Aorta (tissue), 5 donors: ENCODE measurements at regions not wholly inside any gene's neighbourhood (a gene's known extent, or its start where the extent isn't known, plus 50 kb on each side); places are given as distances from the start of the nearest gene placed in this dataset.
"Not testable (repeated sequence)": the region's sequence is repeated elsewhere in the genome, so short reads cannot be mapped to it uniquely, and the experiment has no call there.

Source experiments
- ATAC-seq: fragments of 200-7000 bp; cut with Tn5 transposase; one replicate; pipeline ENCODE4 v1.9.1; 2022; ENCODE audit warnings: moderate library complexity; ENCODE audit not compliant: low FRiP score
- DNase-seq, 2 donors: peaks; one replicate each; pipeline ENCODE4 v3.0.0-alpha.2; 2020
- H3K27ac ChIP-seq, 2 donors: one replicate each; pipeline ENCODE4 v1.5.1; 2013; ENCODE audit warnings: low read length in 2 of 2, mild to moderate bottlenecking in 2 of 2, moderate library complexity in 2 of 2, control low read depth in 1 of 2, inconsistent platforms in 1 of 2, low read depth in 1 of 2
- H3K27me3 ChIP-seq, 2 donors: one replicate each; pipeline ENCODE4 v1.6.1; 2013; ENCODE audit warnings: control low read depth in 1 of 2, low read length in 1 of 2, mild to moderate bottlenecking in 1 of 2, moderate library complexity in 1 of 2; ENCODE audit not compliant: insufficient read depth in 2 of 2, control insufficient read depth in 1 of 2
- H3K36me3 ChIP-seq, 2 donors: one replicate each; pipeline ENCODE4 v1.6.1; 2013; ENCODE audit warnings: control low read depth in 1 of 2, low read length in 1 of 2, mild to moderate bottlenecking in 1 of 2; ENCODE audit not compliant: insufficient read depth in 2 of 2, control insufficient read depth in 1 of 2
- H3K4me1 ChIP-seq, 2 donors: one replicate each; pipeline ENCODE4 v1.6.1; 2013; ENCODE audit warnings: low read length in 2 of 2, control low read depth in 1 of 2, mild to moderate bottlenecking in 1 of 2, moderate library complexity in 1 of 2; ENCODE audit not compliant: insufficient read depth in 2 of 2, control insufficient read depth in 1 of 2
- H3K4me3 ChIP-seq, 2 donors: one replicate each; pipeline ENCODE4 v1.5.1; 2013; ENCODE audit warnings: low read length in 2 of 2, control low read depth in 1 of 2, mild to moderate bottlenecking in 1 of 2
- H3K9me3 ChIP-seq: one replicate; pipeline ENCODE4 v1.6.1; 2013; ENCODE audit warnings: mild to moderate bottlenecking, low read length; ENCODE audit not compliant: control insufficient read depth
- WGBS, 2 donors: extraction: QIAGEN DNeasy Blood & Tissue Kit; methylation state at CpG; one replicate each; pipeline ENCODE4 v1.1.7; 2013; 5-methylcytosine and 5-hydroxymethylcytosine counted together
- intact Hi-C, 2 donors: fragments of 100-400 bp; cut with DNase I; formaldehyde crosslinking; loops; one replicate each; pipeline versions ENCODE4 v1.14.2 to v1.15.0; 2022
- donor health status: healthy with polysubstance abuse.
- donor health status: Bipolar disorder and iron deficiency.
- donor health status: DM: no; HTN: no; CAD: no.
- donor health status: DM: no; HTN: no; CAD: no.
- donor health status: DM: yes; HTN: yes; CAD: no.

- no peaks in the 10 kb centered on the region for H3K9me3 ChIP-seq
- ATAC-seq, result no peak
- no peaks in the 10 kb centered on the region for H3K27me3 ChIP-seq
- H3K4me1 ChIP-seq, result no peaks in the 10 kb centered on the region
- intact Hi-C loops, result no loop called here
- WGBS, 2 donors, result 53 to 56% methylated on average over 1 of the region's 1 CpG
- no peak overlapping the region for H3K4me3 ChIP-seq
- DNase-seq, result no peak
- no peaks in the 10 kb centered on the region for H3K36me3 ChIP-seq
- no peak overlapping the region for H3K27ac ChIP-seq
These were observed 235.2 kb upstream of the LINC00305 start for GRCh38 chr18:64384101-64384500.

DNA sequence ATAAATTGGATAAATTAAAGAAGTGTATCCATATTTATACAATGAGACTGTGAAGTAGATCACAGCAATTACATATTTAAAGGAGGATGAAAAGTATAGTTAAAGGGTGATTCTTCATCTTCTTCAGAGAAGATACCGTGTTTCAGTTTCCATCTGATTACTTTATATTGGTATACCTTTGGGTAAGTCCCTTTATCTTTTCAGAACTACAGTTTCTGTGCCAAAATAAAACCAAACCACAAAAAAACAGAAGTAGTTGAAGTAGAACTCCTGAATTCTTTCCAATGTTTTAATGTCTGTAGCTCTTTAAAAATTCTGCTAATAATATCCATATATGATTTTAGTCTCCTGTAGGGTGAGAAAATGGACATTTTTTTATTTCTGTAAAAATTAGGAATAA is 231.2 kb upstream of the LINC00305 start:
- H3K27ac ChIP-seq, result no peak overlapping the region
- H3K27me3 ChIP-seq, result no peaks in the 10 kb centered on the region
- no peaks in the 10 kb centered on the region for H3K4me1 ChIP-seq
- no peaks in the 10 kb centered on the region for H3K9me3 ChIP-seq
- intact Hi-C loops, result no loop called here
- 63 to 73% methylated on average over 1 of the region's 1 CpG for WGBS, 2 donors
- DNase-seq, result no peak
- H3K36me3 ChIP-seq, result no peaks in the 10 kb centered on the region
- ATAC-seq, result no peak
- H3K4me3 ChIP-seq, result no peak overlapping the region

GRCh38 chr18:64379662-64380061 is 230.8 kb upstream of the LINC00305 start:
- H3K36me3 ChIP-seq, result no peaks in the 10 kb centered on the region
- intact Hi-C loops, result no loop called here
- DNase-seq (no peak), ATAC-seq (no peak)
- no peaks in the 10 kb centered on the region for H3K4me1 ChIP-seq
- no peak overlapping the region for H3K27ac ChIP-seq
- 84 to 86% methylated on average over 1 of the region's 1 CpG for WGBS, 2 donors
- no peak overlapping the region for H3K4me3 ChIP-seq
- H3K27me3 ChIP-seq, result no peaks in the 10 kb centered on the region
- no peaks in the 10 kb centered on the region for H3K9me3 ChIP-seq

- WGBS, 2 donors, result 64 to 75% methylated on average over 4 of the region's 4 CpGs
- no peaks in the 10 kb centered on the region for H3K27me3 ChIP-seq
- H3K27ac ChIP-seq, result no peak overlapping the region
- intact Hi-C loops, result no loop called here
- no peak overlapping the region for H3K4me3 ChIP-seq
- no peak for ATAC-seq
- DNase-seq, result no peak
- no peaks in the 10 kb centered on the region for H3K9me3 ChIP-seq
- H3K36me3 ChIP-seq, result no peaks in the 10 kb centered on the region
- H3K4me1 ChIP-seq, result no peaks in the 10 kb centered on the region
These were observed 228.6 kb upstream of the LINC00305 start for GRCh38 chr18:64377446-64377845.

DNA sequence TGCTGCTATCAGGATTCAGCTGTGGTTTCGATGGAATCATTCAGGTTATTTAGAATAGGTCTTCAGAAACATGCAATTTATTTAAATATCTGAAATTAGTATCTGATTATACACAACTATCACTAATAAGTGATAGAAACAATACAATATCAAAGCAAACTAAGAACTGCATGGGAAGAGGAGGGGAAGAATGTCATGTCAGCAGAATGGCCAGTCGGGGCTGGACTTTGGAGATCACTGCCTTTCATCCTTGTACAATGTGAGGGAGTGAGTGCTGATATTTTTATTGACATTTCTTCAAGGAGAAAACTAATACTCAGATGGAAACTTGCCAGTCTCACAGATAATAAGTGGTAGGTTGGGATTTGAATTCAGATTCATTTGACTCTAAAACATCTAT is 224.0 kb upstream of the LINC00305 start:
- WGBS, 2 donors, result 71 to 78% methylated on average over 2 of the region's 2 CpGs
- H3K9me3 ChIP-seq, result no peaks in the 10 kb centered on the region
- H3K27ac ChIP-seq, result no peak overlapping the region
- no peaks in the 10 kb centered on the region for H3K36me3 ChIP-seq
- intact Hi-C loops, result no loop called here
- H3K4me3 ChIP-seq, result no peak overlapping the region
- H3K4me1 ChIP-seq, result no peaks in the 10 kb centered on the region
- DNase-seq (no peak), ATAC-seq (no peak)
- no peaks in the 10 kb centered on the region for H3K27me3 ChIP-seq

DNA sequence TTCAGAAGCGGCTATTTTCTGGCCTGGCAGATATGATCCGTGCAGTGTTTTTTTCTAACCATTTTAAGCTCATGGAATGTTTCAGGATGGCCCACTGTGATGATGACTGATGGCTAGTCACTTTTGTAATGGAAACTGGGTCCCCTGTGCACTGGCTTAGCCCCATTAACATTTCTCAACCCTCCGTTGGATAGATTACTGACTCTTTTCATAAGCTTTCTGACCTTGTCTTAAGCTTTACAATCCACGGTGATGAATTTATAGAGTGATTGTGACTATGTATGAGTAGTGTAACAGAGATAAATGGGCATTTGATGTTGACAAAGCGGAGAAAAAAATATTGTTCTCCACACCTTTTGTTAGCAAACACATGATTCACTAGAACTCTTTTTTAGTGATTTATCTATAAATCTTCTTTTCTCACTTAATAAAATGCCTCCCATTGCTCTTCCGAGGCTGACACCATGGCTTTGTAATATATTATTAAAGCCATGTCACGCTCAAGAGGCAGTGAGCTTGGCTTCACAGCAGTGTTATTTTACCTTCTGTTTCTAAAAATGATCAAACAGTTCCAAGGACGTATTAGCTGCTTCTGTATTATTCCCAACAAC is 221.0 kb upstream of the LINC00305 start:
- H3K9me3 ChIP-seq, H3K4me3 ChIP-seq, DNase-seq, ATAC-seq, H3K27me3 ChIP-seq, H3K36me3 ChIP-seq, intact Hi-C loops, H3K27ac ChIP-seq, H3K4me1 ChIP-seq: not testable (repeated sequence)
- whole genome bisulfite sequencing, 2 donors, result 41 to 51% methylated on average over 6 of the region's 8 CpGs

DNA sequence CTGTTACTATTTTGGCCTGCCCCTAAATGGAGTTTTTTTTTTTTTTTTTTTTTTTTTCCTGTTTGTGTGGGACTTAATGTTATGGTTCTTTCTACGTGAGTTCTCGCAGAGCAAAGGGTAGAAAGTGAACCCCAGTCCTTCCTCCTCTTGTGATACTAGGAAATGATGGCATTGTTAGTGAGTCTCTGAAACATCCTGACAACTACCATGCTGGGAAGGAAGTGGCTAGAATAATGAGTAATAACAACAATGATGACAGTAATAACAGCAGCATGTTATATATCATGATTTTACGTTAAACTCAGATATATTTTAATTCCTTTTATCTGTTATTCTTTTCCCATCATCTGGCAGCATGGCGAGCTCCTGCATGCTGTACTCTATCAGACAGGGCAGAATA is 216.2 kb upstream of the LINC00305 start:
- ATAC-seq, result no peak

DNA sequence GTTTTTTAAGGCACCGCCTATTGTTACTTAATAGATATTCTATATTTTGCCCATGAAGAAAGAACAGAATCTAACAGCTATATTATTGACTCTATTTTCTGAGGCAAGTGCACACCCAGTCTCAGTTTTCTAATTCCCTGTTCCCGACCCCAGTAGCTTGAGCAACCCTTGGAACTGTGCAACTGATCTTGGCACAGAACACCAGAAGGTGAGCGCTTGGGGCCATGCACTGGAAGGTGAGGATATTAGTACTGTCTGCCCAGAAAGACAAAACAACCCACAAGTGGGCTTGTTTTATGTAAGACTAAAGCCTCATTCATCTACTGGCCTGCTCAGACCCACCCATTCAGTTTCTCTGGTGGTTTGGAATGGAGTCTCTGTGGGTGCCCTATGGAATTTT is 188.8 kb upstream of the LINC00305 start:
- DNase-seq, result no peak
- intact Hi-C loops, result no loop called here
- no peaks in the 10 kb centered on the region for H3K27me3 ChIP-seq
- H3K36me3 ChIP-seq, result no peaks in the 10 kb centered on the region
- H3K4me1 ChIP-seq, result no peaks in the 10 kb centered on the region
- 91 to 95% methylated on average over 3 of the region's 3 CpGs for WGBS, 2 donors
- no peak for ATAC-seq
- H3K4me3 ChIP-seq, result no peak overlapping the region
- no peaks in the 10 kb centered on the region for H3K9me3 ChIP-seq
- H3K27ac ChIP-seq, result no peak overlapping the region

More for the DNA sequence above, 216.2 kb upstream of the LINC00305 start:
- Histone ChIP-seq H3K27me3 (no peaks in the 10 kb centered on the region), H3K4me3 (no peak overlapping the region), H3K4me1 (no peaks in the 10 kb centered on the region), H3K27ac (no peak overlapping the region), H3K36me3 (no peaks in the 10 kb centered on the region), H3K9me3 (peaks cover 2% of the 10 kb centered on the region)
- intact Hi-C loops, result no loop called here
- no peak for DNase-seq
- WGBS, 2 donors, result 74 to 76% methylated on average over 4 of the region's 4 CpGs

- no peak overlapping the region for H3K27ac ChIP-seq
- H3K9me3 ChIP-seq, result no peaks in the 10 kb centered on the region
- intact Hi-C loops, result no loop called here
- DNase-seq (no peak), ATAC-seq (no peak)
- no peaks in the 10 kb centered on the region for H3K36me3 ChIP-seq
- H3K4me3 ChIP-seq, result no peak overlapping the region
- no peaks in the 10 kb centered on the region for H3K4me1 ChIP-seq
- WGBS, 2 donors, result 66 to 78% methylated on average over 2 of the region's 2 CpGs
- H3K27me3 ChIP-seq, result no peaks in the 10 kb centered on the region
These were observed 188.1 kb upstream of the LINC00305 start for GRCh38 chr18:64337018-64337417.
